Ovary (tissue), 1 donor: ENCODE measurements at regions not wholly inside any gene's neighbourhood (a gene's known extent, or its start where the extent isn't known, plus 50 kb on each side); places are given as distances from the start of the nearest gene placed in this dataset.

Source experiments
- EP300 ChIP-seq: sonication (generic); formaldehyde crosslinking; IDR thresholded peaks from one replicate; pipeline ENCODE4 v1.6.1; 2017; ENCODE audit warnings: antibody characterized with exemption
- POLR2A ChIP-seq: fragments of 450-650 bp; IDR thresholded peaks from one replicate; pipeline ENCODE4 v1.6.1; 2017; ENCODE audit warnings: antibody characterized with exemption, mild to moderate bottlenecking, moderate library complexity

DNA sequence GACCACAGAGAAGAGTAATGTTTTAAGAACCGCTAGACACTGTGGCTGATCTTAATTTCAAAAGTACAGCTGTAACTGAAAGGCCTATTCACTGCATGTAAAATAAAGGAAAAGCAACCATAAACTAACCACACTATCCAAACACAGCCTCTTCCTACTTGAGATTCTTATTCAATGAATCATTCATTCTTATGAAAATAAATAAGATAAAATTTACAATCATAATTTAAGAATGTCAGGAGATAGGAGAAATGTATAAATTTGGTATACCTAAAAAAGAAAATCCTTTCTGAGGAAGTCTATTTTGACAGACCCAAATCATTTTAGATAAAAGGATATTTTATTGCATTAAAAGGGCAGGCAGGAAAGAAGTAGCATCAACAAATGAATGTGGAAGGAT lies 533.5 kb upstream of the ZNF385D start:
- TF ChIP-seq EP300 (no peak), POLR2A (no peak)
